ENCODE measurements at regions not wholly inside any gene's neighbourhood (a gene's known extent, or its start where the extent isn't known, plus 50 kb on each side); places are given as distances from the start of the nearest gene placed in this dataset.

- no peaks in the 10 kb centered on the region for H3K36me3 ChIP-seq (ENCODE audit: insufficient read depth)
- H3K27ac ChIP-seq (ENCODE audit: low read depth): no peak overlapping the region
- DNase-seq (ENCODE audit: extremely low spot score): no peak
- no peaks in the 10 kb centered on the region for H3K4me1 ChIP-seq (ENCODE audit: insufficient read depth)
- no peak overlapping the region for H3K4me3 ChIP-seq (ENCODE audit: low read depth, low read length)
Measured at GRCh38 chr14:25620515-25620914, 570.6 kb upstream of the STXBP6 start.

GRCh38 chr14:25615174-25615573 is 565.2 kb upstream of the STXBP6 start:
- H3K36me3 ChIP-seq (ENCODE audit: insufficient read depth): no peaks in the 10 kb centered on the region
- no peak for DNase-seq (ENCODE audit: extremely low spot score)
- H3K4me1 ChIP-seq (ENCODE audit: insufficient read depth): no peaks in the 10 kb centered on the region
- H3K27ac ChIP-seq (ENCODE audit: low read depth): no peak overlapping the region
- H3K4me3 ChIP-seq (ENCODE audit: low read depth, low read length): no peak overlapping the region

- Histone ChIP-seq H3K4me1 (ENCODE audit: insufficient read depth) (no peaks in the 10 kb centered on the region), H3K4me3 (ENCODE audit: low read depth, low read length) (no peak overlapping the region), H3K27ac (ENCODE audit: low read depth) (no peak overlapping the region), H3K36me3 (ENCODE audit: insufficient read depth) (no peaks in the 10 kb centered on the region)
- DNase-seq (ENCODE audit: extremely low spot score): no peak
- WGBS: 23% methylated on average over 3 of the region's 3 CpGs
Measured at GRCh38 chr14:25607192-25607591, 557.2 kb upstream of the STXBP6 start.

- Histone ChIP-seq H3K27ac (ENCODE audit: low read depth) (no peak overlapping the region), H3K4me1 (ENCODE audit: insufficient read depth) (no peaks in the 10 kb centered on the region), H3K4me3 (ENCODE audit: low read depth, low read length) (no peak overlapping the region), H3K36me3 (ENCODE audit: insufficient read depth) (no peaks in the 10 kb centered on the region)
- 65% methylated on average over 1 of the region's 1 CpG for WGBS
- no peak for DNase-seq (ENCODE audit: extremely low spot score)
Measured at GRCh38 chr14:25602106-25602505, 552.2 kb upstream of the STXBP6 start.

GRCh38 chr14:25588751-25589150 is 538.8 kb upstream of the STXBP6 start:
- Histone ChIP-seq H3K4me3 (ENCODE audit: low read depth, low read length) (no peak overlapping the region), H3K4me1 (ENCODE audit: insufficient read depth) (no peaks in the 10 kb centered on the region), H3K27ac (ENCODE audit: low read depth) (no peak overlapping the region), H3K36me3 (ENCODE audit: insufficient read depth) (no peaks in the 10 kb centered on the region)
- no peak for DNase-seq (ENCODE audit: extremely low spot score)
- WGBS: 68% methylated on average over 3 of the region's 3 CpGs

- Histone ChIP-seq H3K36me3 (ENCODE audit: insufficient read depth) (no peaks in the 10 kb centered on the region), H3K27ac (ENCODE audit: low read depth) (no peak overlapping the region), H3K4me1 (ENCODE audit: insufficient read depth) (no peaks in the 10 kb centered on the region), H3K4me3 (ENCODE audit: low read depth, low read length) (no peak overlapping the region)
- DNase-seq (ENCODE audit: extremely low spot score): no peak
- 81% methylated on average over 5 of the region's 5 CpGs for WGBS
Measured at GRCh38 chr14:25574628-25575325, 524.8 kb upstream of the STXBP6 start.

GRCh38 chr14:25570483-25570882 is 520.5 kb upstream of the STXBP6 start:
- Histone ChIP-seq H3K4me1 (ENCODE audit: insufficient read depth) (no peaks in the 10 kb centered on the region), H3K4me3 (ENCODE audit: low read depth, low read length) (no peak overlapping the region), H3K27ac (ENCODE audit: low read depth) (no peak overlapping the region), H3K36me3 (ENCODE audit: insufficient read depth) (no peaks in the 10 kb centered on the region)
- WGBS: 77% methylated on average over 4 of the region's 4 CpGs
- DNase-seq (ENCODE audit: extremely low spot score): no peak

GRCh38 chr14:25557466-25557865 is 507.5 kb upstream of the STXBP6 start:
- H3K27ac ChIP-seq (ENCODE audit: low read depth): no peak overlapping the region

GRCh38 chr14:25552826-25553225 is 502.9 kb upstream of the STXBP6 start:
- DNase-seq (ENCODE audit: extremely low spot score): no peak
- 46% methylated on average over 2 of the region's 2 CpGs for WGBS
- H3K4me3 ChIP-seq (ENCODE audit: low read depth, low read length): no peak overlapping the region
- no peak overlapping the region for H3K27ac ChIP-seq (ENCODE audit: low read depth)
- H3K4me1 ChIP-seq (ENCODE audit: insufficient read depth): no peaks in the 10 kb centered on the region
- H3K36me3 ChIP-seq (ENCODE audit: insufficient read depth): no peaks in the 10 kb centered on the region

More at GRCh38 chr14:25557466-25557865, 507.5 kb upstream of the STXBP6 start:
- 61% methylated on average over 1 of the region's 1 CpG for WGBS
- DNase-seq (ENCODE audit: extremely low spot score): no peak
- Histone ChIP-seq H3K4me1 (ENCODE audit: insufficient read depth) (no peaks in the 10 kb centered on the region), H3K36me3 (ENCODE audit: insufficient read depth) (no peaks in the 10 kb centered on the region), H3K4me3 (ENCODE audit: low read depth, low read length) (no peak overlapping the region)

- Histone ChIP-seq H3K27ac (ENCODE audit: low read depth) (no peak overlapping the region), H3K4me3 (ENCODE audit: low read depth, low read length) (no peak overlapping the region), H3K4me1 (ENCODE audit: insufficient read depth) (no peaks in the 10 kb centered on the region), H3K36me3 (ENCODE audit: insufficient read depth) (no peaks in the 10 kb centered on the region)
- WGBS: 22% methylated on average over 3 of the region's 3 CpGs
- DNase-seq (ENCODE audit: extremely low spot score): no peak
Measured at GRCh38 chr14:25551674-25552073, 501.7 kb upstream of the STXBP6 start.

GRCh38 chr14:25546826-25547225 is 496.9 kb upstream of the STXBP6 start:
- 76% methylated on average over 2 of the region's 2 CpGs for WGBS
- Histone ChIP-seq H3K4me3 (ENCODE audit: low read depth, low read length) (no peak overlapping the region), H3K36me3 (ENCODE audit: insufficient read depth) (no peaks in the 10 kb centered on the region), H3K4me1 (ENCODE audit: insufficient read depth) (no peaks in the 10 kb centered on the region), H3K27ac (ENCODE audit: low read depth) (no peak overlapping the region)
- no peak for DNase-seq (ENCODE audit: extremely low spot score)

GRCh38 chr14:25537846-25538455 is 488.0 kb upstream of the STXBP6 start:
- 61% methylated on average over 2 of the region's 2 CpGs for WGBS
- H3K4me1 ChIP-seq (ENCODE audit: insufficient read depth): no peaks in the 10 kb centered on the region
- H3K4me3 ChIP-seq (ENCODE audit: low read depth, low read length): no peak overlapping the region
- H3K36me3 ChIP-seq (ENCODE audit: insufficient read depth): no peaks in the 10 kb centered on the region
- H3K27ac ChIP-seq (ENCODE audit: low read depth): no peak overlapping the region
- DNase-seq (ENCODE audit: extremely low spot score): no peak

GRCh38 chr14:25526290-25526689 is 476.3 kb upstream of the STXBP6 start:
- no peak for DNase-seq (ENCODE audit: extremely low spot score)
- no peaks in the 10 kb centered on the region for H3K36me3 ChIP-seq (ENCODE audit: insufficient read depth)
- H3K4me1 ChIP-seq (ENCODE audit: insufficient read depth): no peaks in the 10 kb centered on the region
- H3K4me3 ChIP-seq (ENCODE audit: low read depth, low read length): no peak overlapping the region
- no peak overlapping the region for H3K27ac ChIP-seq (ENCODE audit: low read depth)
- WGBS: 94% methylated on average over 2 of the region's 2 CpGs

- WGBS: 62% methylated on average over 2 of the region's 2 CpGs
- Histone ChIP-seq H3K4me3 (ENCODE audit: low read depth, low read length) (no peak overlapping the region), H3K4me1 (ENCODE audit: insufficient read depth) (no peaks in the 10 kb centered on the region), H3K36me3 (ENCODE audit: insufficient read depth) (no peaks in the 10 kb centered on the region), H3K27ac (ENCODE audit: low read depth) (no peak overlapping the region)
- DNase-seq (ENCODE audit: extremely low spot score): no peak
Measured at GRCh38 chr14:25522926-25523325, 473.0 kb upstream of the STXBP6 start.
